GM19239 (cell line): ENCODE measurements at regions not wholly inside any gene's neighbourhood (a gene's known extent, or its start where the extent isn't known, plus 50 kb on each side); places are given as distances from the start of the nearest gene placed in this dataset.
"Not testable (repeated sequence)": the region's sequence is repeated elsewhere in the genome, so short reads cannot be mapped to it uniquely, and the experiment has no call there.

Experiments used
- DNase-seq: peaks from one replicate; pipeline ENCODE4 v3.0.0; 2011; ENCODE audit warnings: low spot score; ENCODE audit not compliant: insufficient read length
- FAIRE-seq: peaks from 2 replicates; lab custom pipeline; 2011; peaks lifted over from hg19 to GRCh38; lab: Jason Lieb, UNC

DNA sequence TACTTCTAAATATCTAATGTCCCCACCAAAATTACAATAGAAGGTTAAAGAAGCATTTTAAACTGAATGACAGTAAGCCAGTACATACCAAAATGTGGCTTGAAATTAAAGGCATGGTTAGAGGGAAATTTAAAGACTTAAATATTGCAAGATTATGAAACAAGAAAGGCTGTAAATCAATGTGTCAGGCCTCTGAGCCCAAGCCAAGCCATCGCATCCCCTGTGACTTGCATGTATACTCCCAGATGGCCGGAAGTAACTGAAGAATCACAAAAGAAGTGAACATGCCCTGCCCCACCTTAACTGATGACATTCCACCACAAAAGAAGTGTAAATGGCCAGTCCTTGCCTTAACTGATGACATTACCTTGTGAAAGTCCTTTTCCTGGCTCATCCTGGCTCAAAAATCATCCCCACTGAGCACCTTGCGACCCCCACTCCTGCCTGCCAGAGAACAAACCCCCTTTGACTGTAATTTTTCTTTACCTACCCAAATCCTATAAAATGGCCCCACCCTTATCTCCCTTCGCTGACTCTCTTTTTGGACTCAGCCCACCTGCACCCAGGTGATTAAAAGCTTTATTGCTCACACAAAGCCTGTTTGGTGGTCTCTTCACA lies 132.4 kb upstream of the ADCY2 start:
- DNase-seq, FAIRE-seq: not testable (repeated sequence)

DNA sequence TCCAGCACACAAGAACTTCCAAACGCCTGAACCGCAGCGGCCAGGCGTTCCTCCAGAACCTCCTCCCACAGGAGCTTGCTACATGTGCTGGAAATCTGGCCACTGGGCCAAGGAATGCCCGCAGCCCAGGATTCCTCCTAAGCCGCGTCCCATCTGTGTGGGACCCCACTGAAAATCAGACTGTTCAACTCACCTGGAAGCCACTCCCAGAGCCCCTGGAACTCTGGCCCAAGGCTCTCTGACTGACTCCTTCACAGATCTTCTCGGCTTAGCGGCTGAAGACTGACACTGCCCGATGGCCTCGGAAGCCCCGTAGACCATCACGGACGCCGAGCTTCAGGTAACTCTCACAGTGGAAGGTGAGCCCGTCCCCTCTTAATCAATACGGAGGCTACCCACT lies 130.2 kb upstream of the ADCY2 start:
- not testable (repeated sequence) for DNase-seq, FAIRE-seq

DNA sequence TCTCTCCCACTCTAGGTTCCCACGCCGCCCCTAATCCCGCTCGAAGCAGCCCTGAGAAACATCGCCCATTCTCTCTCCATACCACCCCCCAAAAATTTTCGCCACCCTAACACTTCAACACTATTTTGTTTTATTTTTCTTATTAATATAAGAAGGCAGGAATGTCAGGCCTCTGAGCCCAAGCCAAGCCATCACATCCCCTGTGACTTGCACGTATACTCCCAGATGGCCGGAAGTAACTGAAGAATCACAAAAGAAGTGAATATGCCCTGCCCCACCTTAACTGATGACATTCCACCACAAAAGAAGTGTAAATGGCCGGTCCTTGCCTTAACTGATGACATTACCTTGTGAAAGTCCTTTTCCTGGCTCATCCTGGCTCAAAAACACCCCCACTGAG lies 127.2 kb upstream of the ADCY2 start:
- DNase-seq, FAIRE-seq: not testable (repeated sequence)

DNA sequence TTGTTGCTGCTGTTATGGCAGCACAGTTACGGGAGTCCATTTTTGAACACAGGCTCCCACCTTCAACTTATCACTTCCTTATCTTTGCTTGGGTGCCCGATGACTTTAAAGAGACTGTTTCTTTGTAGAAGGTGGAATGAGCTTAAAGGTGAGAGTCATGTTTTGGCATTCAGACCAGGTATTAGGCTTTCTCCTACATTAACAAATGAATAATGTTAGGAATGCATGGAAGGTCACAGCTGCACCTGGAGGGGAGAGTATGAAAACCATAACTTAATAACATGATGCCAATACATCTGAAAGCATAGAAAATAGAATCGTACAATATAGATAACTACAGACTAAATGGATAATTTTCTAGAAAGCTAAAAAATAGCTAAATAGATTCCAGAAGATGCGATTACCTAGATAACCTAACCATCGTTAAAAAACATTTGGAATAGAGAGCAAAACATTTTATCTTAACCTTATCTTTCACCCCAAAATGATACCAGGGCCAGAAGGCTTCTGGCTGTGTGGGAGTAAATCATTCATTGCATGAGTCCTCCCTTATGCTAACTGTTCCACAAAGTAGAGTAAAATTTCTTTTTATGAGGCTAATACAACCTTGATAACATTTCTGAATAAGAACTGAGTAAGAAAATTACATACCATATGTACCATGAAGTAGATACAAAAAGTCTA lies 126.2 kb upstream of the ADCY2 start:
- FAIRE-seq (no peak), DNase-seq (no peak)

DNA sequence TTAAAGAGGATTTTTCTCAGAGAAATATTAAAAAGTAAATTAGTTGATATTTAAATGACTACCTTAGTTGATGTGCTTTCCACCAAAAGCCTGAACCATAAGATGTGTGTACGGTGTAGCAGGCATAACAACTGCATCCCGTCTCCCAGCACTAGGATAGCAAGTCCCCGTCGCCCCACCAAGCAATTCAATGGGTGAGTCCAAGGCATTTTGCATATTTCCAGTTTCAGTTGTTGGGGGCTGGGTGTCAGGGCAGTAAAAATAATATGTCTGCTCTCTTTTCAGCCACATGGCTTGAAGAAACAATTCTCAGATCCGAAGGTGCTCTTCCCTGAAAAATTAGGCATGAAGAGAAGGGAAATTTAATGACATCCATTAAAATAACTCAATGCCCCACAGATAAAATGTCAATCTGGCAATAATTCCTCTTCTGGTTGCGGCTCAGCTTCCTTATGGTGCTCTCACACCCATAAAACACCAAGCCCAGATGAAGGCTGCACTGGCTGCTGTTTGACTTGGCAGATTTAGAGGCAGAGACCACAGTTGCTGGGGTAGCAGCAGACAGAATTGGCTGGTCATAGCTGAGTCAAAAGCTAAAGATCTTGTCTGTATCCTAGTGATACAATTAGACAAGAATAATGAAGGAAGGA lies 124.4 kb upstream of the ADCY2 start:
- FAIRE-seq: no peak
- no peak for DNase-seq

DNA sequence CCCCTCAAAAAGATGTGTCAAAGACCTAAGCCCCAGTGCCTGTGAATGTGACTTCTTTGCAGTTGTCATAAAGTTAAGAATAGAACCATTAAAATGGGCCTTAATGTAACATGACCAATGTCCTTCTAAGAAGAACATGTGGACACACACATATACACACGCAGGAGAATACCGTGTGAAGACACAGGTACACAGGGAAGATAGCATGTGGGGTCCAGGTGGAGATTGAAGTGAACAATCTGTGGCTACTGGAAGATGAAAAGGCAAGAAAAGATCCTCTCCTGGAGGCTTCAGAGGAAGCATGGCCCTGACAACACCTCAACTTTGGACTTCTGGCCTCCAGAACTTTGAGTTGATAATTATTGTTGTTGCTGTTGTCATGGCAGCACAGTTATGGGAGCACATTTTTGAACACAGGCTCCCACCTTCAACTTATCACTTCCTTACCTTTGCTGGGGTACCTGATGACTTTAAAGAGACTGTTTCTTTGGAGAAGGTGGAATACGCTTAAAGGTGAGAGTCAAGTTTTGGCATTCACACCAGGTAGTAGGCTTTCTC lies 123.5 kb upstream of the ADCY2 start:
- DNase-seq (no peak), FAIRE-seq (no peak)

DNA sequence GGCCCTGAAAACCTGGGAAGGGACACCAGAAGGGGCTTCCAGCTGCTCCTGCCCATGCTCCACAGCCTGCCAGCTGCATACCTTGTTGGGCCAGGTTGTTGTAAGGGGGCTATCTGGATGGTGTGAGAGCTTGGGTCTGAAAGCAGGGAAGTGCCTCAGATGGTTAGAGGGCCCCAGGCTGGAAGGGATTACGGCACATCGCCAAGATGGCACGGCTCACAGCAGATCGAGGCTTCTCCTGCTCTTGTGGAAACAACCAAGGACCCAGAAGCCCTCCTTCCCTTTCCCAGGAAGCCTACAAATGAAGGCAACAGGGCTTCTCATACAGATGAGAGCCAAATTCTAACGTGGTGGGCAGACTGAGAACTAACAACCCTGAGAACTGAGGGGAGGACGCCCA lies 121.7 kb upstream of the ADCY2 start:
- no peak for DNase-seq
- FAIRE-seq: no peak

DNA sequence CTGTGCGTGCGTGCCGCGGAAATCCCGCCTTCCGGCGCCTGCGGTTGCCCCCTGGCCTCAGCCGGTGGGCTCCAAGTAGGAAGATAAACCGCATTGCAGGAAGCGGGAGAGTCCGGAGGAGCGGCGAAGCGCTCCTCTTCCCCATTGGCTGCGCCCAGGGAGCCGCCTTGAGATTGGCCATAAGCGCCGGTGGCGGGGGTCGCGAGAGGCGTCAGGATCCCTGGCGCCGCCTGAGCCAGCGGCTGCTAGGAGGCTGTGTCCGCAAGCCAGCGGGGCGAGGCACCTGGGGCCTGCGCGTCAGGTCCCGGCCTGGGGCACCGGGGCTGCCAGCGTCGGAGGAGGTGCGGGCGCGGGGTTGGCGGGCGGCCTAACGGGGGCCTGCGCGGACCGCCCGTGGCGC lies 106.3 kb upstream of the ADCY2 start:
- DNase-seq, FAIRE-seq: not testable (repeated sequence)

DNA sequence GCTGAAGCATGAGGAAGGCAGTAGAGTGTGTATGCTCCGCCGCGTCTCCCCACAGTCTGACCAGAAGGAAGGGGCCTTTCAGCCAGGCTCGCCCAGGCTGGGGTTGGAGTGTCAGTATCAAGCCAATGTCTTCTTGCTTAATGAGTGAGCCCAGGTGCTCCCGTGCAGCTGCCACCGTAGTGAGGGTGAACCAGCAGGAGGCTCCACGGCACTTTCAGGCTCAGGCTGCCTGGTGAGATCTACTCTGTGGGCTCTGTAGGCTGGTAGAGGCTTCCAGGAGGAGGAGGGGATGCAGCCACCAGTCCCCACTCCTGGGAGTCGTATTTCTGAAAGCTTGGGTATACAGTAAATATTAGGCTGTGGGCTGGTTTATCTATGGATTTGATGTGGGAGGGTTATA lies 98.1 kb upstream of the ADCY2 start:
- not testable (repeated sequence) for DNase-seq, FAIRE-seq

DNA sequence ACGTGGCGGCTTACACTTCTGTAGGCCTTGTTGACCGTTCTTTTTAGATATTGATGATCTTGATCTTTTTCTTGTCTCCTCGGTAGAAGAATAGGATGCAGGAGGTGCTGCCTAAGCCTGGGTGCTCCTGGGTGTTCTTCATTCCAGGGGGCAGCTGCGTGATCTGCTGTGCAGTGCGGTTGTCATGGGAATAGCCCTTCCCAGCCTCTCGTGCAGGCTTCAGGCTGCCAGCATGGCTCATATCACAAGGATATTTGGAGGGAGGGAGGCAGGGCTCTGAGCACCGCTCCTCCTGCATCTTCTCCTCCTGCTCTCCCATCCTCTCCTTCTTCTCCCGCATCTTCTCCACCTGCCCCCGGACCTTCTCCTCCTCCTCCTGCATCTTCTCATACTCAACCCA lies 96.2 kb upstream of the ADCY2 start:
- not testable (repeated sequence) for FAIRE-seq

DNA sequence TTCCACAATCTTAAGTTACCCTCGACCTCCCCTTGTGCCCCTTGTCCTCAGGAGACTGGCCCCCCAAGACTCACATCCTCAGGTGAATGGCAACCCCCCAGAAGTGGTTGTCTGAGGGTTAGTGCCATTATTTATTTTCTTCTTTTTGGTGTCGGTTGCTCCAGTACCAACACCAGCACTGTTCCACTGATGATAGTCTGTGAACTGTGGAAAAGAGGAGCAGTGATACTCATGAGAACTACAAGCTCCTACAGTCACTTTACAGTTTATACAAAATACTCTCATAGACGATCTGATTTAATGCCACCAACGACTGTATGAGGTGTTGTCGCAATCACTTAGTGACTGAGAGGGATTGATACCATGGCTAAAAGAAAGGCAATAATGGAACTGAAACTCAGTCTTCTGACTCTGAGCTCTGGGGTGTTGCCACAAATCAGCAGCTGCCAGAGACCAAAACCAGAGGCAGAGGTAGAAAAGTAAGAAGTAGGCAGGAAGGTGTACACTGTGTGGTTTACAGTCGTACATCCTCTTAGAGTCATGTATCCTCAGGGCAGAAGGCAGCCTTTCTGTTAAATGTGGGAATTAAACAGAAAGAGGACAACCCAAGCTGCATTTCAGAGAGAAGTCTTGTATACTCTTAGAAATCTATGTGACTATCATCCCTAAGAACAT lies 90.8 kb upstream of the ADCY2 start:
- not testable (repeated sequence) for DNase-seq, FAIRE-seq

More for the DNA sequence above, 96.2 kb upstream of the ADCY2 start:
- DNase-seq: not testable (repeated sequence)

DNA sequence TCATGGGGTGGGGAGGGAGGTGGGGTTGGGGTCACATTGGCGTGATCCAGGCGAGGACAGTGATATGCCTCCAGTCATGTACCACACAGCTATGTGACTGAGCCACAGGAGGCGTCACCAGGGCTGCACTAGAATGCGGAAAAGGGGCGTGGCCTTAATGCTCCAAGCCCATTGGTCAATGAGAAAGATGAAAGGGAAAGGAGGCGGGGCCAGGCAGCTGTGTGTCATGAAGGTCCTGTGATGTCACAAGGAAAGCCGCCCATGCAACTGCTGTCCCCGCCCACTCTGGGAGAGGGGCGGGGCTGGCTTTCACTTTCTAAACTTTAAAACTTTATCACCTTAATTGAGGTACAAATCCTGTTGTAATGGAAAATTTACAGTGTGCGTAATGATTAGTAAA lies 89.4 kb upstream of the ADCY2 start:
- not testable (repeated sequence) for DNase-seq, FAIRE-seq

DNA sequence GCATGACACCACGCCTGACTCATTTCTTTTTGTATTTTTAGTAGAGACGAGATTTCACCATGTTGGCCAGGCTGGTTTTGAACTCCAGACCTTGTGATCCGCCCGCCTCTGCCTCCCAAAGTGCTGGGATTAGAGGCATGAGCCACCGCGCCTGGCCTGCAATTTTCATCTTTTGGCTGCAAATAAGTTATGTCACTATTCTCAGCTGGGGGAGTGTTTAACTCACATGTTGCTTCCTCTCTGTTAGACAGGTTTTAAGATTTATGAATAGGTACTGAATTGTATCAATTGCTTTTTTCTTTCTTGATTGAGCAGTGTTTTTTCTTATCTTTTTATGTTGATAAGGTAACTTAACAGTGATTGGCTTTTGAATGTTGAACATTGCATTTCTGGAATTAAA lies 88.2 kb upstream of the ADCY2 start:
- FAIRE-seq, DNase-seq: not testable (repeated sequence)

DNA sequence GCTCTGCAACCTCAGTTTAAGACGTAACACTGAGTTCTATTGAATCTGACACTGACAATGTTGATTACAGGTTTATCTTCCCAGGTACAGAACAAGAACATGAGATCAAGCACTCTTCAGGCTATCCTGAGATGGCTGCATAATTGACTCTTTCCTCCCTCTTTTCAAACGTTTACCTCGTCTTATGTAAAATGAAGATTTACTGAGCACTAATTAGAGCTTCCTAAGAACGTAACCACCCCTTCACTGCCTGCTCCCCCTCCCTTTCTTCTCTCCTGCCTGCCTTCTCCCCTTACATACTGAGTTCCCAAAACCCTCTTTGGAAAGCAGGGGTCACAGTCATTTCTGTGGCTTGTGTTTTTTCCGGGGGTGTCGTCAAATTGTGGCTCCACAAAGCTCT lies 86.2 kb upstream of the ADCY2 start:
- DNase-seq, FAIRE-seq: not testable (repeated sequence)

DNA sequence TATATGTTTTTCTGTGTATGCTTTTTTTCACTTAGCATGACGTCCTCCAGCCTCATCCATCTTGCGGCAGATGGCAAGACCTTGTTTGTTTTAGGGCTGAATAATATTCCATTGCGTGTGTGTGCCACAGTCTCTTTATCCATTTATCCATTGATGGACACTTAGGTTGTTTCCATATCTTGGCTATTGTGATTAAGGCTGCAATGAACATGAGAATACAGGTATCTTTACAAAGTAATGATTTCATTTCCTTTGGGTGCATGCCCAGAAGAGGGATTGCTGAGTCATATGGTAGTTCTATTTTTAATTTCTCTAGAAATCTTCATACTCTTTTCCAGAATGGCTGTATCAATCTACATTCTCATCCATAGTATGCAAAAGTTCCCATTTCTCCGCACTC lies 85.3 kb upstream of the ADCY2 start:
- not testable (repeated sequence) for DNase-seq, FAIRE-seq

DNA sequence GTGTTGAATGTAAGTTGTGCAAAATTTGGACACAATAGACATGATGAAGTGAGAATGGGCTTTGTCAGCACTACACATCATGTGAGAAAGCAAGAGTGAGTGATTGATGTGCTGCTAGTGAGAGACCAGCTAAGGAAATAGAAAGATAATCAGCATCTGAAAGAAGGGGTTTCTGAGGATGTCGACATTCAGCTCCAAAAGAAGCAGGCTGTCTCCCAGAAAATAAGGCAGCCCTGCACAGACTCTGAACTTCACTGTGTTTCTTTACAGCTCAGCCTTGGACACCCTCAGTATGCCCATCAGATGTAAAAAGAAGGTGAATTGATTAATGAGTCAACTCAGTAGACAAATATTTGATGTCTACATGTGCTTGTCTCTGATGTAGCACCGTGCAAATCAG lies 80.8 kb upstream of the ADCY2 start:
- no peak for FAIRE-seq
- DNase-seq: no peak

DNA sequence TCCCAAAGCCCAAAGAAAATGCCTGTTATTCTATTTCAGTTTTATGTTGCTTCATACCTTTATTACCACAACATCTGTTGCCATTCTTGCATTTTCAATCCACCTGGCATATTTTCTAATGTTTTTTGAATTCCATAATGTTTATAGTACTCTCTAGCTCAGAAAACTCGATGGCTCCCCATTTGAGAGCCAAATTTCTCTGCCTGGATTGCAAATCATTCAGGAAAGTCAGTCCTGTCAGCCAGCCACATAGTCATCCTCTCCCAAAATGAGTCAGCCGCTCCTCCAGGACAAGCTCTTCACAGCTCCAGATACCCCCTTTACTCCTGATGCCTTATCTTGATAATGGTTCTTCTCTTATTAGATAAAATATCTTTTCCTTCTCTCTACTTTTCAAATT lies 78.2 kb upstream of the ADCY2 start:
- no peak for FAIRE-seq

DNA sequence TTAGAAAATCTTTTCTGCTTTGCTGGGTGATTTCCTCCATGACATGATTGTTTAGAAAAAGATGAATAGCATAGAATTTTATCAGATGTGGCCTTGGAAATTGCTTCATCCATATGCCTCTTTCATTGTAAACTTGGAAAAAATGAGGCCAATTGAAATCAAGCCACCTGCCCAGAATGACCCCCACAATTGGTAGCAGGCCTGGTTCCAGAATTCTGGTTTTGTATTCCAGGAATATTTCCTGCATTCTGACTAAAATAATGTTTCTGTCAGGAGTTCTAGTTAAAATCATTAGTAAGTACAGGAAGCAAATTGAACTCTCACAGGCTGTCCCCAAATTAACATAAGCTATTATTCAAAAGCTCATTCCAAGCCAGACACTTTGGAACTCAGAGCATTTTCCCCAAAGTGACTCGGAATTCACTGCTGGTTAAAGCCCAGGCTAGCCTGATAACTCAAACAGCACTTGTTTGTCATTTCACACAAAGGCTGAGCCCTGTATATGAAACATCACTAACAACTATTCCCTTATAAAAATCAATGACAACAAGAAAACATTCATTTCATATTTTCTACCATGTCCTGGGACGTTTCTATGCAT lies 75.1 kb upstream of the ADCY2 start:
- FAIRE-seq (no peak), DNase-seq (no peak)

More for the DNA sequence above, 78.2 kb upstream of the ADCY2 start:
- DNase-seq: no peak

DNA sequence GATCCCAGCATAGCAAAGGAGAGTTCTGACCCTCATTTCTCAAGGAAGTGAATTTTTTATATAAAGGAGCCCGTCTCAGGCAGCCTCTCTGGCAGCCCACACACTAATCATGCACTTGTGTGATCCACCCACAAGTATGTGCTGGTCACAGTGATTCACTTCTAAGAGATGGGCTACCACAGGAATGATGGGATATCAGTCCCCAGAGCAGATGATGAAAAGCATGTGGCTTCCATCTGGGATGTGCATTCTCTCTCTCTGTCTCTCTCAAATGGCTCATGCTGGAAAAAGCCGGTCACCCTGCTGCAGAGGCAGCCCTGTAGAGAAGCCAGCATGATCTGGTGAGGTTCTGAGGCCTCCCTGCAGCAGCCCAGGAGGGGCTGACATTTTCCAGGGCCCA lies 74.2 kb upstream of the ADCY2 start:
- FAIRE-seq: no peak
- no peak for DNase-seq

DNA sequence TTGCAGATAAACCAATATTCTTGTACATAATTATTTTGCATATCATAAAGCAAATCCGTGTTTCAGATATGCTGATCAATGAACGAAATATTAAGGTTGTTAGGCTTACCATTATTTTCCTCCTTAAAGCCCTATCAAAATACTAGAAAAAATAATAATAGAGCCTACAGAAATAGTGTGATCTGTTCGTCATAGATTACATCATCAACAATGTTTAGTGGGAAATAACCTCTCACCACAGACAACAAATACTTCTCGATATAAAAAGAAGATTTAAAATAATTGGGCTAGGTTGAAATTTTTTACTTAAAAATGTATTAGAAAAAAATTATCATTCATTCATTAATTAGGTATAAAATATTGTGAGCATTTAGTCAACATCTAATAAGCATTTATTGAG lies 71.0 kb upstream of the ADCY2 start:
- no peak for DNase-seq
- no peak for FAIRE-seq
